HK-2 (cell line): ENCODE measurements at regions not wholly inside any gene's neighbourhood (a gene's known extent, or its start where the extent isn't known, plus 50 kb on each side); places are given as distances from the start of the nearest gene placed in this dataset.
A peak's percentile ranks its signal among the peaks of the same experiment; 100 is the strongest.

Experiments used
- DNase-seq: peaks from one replicate; pipeline ENCODE4 v3.0.0-alpha.2; 2018; ENCODE audit not compliant: unreplicated experiment

DNA sequence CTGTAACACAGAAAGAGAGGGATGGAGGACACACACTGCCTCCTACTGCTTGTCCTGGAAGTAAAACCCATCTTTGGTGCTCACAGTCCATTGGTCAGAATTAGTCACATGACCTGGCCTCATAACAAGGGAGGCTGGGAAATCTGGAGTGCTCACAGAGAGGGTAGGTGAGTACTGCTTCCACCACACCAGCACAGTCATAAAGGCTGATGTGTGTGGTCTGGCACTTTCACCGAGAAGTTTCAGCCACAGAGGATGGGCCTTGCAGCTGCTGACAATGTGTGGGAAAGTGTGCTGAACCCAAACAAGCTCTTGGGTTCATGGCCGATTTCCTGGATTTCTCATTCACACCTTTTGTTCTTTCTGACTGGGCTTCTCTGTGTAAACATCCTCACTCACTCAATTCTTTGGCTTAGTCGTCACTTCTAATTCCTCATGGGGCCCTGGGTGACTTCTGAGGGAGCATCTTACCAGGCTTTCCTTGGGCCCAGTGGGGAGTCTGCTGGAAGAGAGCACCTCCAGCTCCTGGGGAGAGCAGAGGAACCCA, 100.7 kb downstream of the ASB7 start:
- no peak for DNase-seq

- no peak for DNase-seq
Observed at GRCh38 chr15:100703671-100704070, 101.3 kb downstream of the ASB7 start.

GRCh38 chr15:100704281-100705055, 102.1 kb downstream of the ASB7 start:
- DNase-seq: no peak

DNA sequence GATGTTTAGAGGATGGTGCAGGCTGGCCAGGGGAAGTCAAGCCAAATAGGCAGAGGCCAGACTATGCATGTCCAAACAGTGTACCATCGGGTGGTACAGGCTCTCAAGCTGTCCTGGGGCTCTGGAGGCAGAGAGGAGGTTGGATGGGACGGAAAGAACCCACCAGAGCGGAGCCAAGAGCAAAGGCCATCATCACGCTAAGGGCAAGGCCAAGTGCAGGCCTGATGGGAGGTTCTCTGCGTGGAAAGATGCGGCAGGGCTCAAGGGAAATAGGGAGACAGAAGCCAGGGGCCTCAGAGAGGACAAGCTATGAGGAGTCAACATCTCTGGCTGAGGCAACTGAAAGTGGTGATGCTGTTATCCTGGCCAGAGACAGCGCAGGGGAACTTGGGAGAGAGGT, 102.7 kb downstream of the ASB7 start:
- DNase-seq: no peak

- DNase-seq: no peak
Observed at GRCh38 chr15:100705841-100706240, 103.5 kb downstream of the ASB7 start.

GRCh38 chr15:100707229-100707628, 104.8 kb downstream of the ASB7 start:
- no peak for DNase-seq

DNA sequence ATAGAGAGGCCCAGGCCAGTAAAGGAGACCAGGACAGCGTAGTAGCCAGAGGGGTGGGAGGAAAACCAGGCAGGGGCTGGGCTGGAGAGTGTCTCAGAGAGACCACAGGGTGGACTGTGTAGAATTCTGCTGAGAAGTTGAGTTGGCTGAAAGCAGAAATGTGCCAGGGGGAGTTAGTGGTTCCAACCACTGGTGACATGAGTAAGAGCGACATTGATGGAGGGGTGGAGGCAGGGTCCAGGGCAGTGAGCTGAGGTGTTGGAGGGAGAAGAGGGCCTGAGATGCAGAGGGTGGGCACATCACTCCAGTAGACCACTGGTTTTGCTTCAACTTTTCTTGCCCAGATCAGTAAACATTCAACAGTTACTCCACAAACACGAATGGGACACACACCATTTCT, 106.5 kb downstream of the ASB7 start:
- no peak for DNase-seq

- DNase-seq: no peak
Observed at GRCh38 chr15:100710222-100710621, 107.8 kb downstream of the ASB7 start.

DNA sequence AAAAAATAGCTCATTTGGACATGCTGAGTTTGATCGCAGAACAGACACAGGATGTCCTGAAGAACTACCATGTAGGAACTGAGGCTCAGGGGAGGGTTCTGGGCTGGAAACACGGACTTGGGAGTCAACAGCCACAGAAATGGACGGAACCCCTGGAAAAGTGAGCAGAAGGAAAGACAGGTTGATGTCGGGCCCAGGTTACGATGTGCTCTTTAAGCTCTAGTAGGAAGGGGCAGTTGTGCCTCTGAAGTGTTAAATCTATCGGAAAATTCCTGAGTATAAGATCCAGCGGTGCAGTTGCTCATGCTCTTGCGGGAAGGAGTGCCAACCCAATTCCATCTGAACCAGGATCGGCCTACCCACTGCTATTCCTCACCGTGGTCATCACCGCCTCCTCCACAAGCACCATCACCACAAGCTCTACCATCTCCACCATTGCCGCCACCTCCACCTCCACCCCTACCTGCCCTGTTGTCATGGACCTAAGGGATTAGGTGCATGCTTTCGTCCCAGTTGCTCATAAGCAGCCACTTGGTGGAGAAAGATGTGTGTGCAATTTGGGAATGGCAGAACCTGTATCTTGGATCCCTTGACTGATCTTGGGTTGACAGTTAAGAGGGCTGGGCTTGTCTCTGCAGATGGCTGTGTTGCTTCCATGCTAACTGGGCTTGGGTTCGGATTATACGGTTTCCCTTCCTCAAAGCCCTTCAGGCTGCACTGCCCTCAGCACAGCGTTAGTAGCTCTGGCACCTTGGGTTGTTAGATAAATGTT, 108.5 kb downstream of the ASB7 start:
- no peak for DNase-seq

DNA sequence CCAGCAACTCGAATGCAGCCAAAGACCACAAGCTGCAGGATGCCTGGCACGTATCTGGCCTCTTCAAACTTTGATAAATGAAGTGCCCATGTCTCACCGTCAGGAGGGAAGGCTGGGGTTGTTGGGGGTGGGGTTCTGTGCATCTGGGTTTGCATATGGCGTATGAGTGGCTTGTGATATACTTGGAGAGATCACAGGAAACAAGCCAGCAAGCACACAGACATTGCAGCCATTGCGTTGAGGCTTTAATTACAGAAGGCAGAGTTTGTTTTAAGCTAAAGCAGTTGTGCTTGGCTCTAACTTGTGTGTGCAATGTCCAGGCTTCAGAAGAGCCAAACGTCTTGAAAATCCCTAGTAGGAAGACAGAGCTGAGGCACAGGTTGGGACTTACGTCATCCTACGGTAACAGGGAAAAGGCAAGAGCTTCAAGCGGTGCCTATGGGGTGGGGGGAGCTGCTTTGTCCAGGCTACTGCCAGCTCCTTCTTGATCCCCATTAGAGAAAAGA, 109.2 kb downstream of the ASB7 start:
- no peak for DNase-seq

DNA sequence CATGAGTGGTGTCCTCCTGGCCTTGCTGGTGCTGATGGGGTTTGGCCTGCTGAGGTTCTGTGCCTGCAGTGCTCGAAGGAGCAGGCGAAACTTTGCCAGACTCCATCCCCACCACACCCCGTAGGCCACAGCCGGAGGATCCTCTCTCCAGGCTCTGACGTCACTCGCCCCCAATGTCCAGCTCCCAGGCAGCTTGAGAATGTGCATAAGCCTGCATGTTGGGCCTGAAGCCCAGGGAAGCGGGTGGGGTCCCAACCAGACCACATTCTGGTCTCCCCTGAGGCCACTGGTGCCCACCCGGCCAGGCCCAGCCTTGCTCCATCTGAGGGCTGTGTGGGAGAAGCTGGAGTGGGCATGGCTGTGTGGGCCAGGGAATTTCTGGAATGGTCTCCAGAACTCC, 109.8 kb downstream of the ASB7 start:
- DNase-seq: no peak

DNA sequence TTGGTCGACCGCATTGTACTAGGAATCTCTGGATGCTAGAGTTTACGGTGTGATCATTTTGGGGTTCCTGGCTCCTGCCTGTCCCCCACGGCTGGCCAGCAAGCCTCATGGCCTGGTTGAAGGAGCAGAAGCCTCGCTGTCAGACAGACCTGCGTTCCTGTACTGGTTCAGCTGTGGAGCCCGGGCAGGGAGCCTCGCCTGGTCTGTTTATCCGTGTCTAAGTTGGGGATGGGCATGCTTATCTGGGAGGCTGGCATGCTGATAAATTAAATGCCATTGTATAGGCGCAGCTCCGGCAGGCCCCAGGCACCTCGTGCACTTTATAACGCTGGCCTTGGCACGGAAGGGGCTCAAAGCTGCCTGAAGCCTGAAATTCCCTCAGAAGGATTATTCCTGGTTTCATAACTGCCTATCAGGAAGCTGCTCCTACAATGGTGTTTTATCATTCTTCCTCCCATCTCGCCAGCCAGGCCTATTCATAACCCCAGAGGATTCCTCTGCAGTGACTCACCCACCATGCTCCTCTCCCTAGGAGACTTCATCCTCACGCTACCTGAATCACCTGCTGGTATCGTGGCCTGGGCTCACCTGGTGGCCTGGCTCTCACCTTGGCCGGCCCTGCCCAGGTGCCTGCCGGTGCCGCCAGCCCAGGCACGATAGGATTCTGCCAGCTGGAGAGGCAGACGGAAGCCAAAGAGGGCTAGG, 110.9 kb downstream of the ASB7 start:
- peak; percentile 67 for DNase-seq

DNA sequence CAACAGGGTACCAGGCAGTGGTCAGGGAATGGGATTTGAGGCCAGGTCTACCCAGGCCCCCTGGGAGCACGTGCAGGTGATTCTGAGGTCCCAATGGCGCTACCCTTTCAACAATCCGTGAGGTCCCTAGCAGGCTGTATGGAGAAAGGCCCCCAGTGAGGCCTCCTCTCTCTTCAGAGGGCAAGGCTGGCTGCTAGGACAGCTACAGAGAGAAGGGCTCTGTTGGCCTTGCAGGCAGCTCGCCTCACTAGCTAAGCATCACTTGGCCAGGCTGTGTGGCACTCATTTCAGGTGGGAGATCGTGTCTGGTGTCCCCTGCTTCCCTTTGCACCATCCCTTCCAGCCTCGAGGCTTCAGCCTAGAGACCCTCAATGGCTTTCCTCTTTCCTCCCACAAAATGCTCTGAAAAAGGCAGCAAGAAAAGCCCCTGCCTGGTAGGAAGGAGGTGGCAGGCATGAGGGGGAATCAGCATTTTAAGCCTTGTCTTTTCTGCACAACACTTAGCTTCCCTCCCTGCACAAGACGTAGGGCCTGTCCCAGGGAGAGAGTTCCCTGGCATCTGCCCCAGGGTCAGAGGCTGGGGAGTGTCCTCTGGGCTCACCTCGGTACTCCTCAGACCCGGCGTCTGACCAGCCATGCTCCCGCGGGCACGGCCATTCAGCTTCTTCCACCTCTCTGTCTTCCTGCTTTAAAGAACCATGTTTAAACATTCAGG, 111.8 kb downstream of the ASB7 start:
- DNase-seq: no peak

GRCh38 chr15:100714749-100715342, 112.5 kb downstream of the ASB7 start:
- no peak for DNase-seq

DNA sequence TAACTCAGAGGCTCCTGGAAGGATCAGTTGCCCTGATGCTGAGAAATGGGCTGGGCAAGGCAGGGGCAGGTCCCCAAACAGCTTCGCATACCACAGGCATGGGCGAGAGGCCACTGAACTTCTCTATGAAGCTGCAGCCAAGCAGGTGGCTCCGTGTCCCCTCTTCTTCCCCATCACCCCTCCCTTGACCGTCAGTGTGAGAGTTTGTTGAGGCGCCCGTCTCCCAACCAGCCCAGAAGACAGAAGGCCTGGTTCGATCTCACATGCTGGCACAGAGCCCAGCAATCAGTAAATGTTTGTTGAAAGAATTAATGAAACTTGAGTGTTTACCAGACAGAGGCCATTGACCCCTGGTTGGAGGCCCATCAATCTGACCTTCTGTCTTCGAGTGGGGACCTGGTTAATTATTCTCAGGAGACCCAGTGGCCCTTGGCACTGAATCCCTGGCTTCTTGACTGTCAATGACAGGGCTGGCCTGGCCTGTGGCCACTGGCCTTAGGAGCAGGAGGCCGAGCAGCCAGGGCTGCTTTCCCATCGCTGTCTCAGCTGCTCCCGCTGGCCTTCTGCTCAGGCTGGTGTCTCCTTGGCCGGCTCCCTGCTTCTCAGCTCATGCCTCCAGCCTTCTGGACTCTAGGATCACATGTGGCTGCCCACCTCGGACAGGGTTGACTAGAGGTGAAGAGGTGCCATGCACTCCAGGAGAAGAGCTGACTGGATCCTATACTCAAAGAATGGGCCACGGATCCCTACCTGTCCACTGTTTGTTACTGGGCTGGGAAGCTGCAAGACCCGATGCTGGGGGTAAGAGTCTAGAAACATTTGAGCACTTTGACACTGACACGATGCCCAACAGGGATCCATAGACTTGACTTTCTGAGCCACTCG, 113.4 kb downstream of the ASB7 start:
- no peak for DNase-seq

GRCh38 chr15:100716456-100717085, 114.2 kb downstream of the ASB7 start:
- no peak for DNase-seq

GRCh38 chr15:100717596-100717995, 115.2 kb downstream of the ASB7 start:
- no peak for DNase-seq

- DNase-seq: no peak
Observed at GRCh38 chr15:100718075-100718980, 115.9 kb downstream of the ASB7 start.
